ENCODE measurements at regions not wholly inside any gene's neighbourhood (a gene's known extent, or its start where the extent isn't known, plus 50 kb on each side); places are given as distances from the start of the nearest gene placed in this dataset.

GRCh38 chr3:194998417-194998816 lies 272.5 kb downstream of the XXYLT1 start:
- no peak for DNase-seq

- no peak for DNase-seq
These were observed 272.0 kb downstream of the XXYLT1 start for GRCh38 chr3:194998948-194999347.

- no peak for DNase-seq
These were observed 271.5 kb downstream of the XXYLT1 start for GRCh38 chr3:194999491-194999890.

- no peak for DNase-seq
These were observed 269.7 kb downstream of the XXYLT1 start for GRCh38 chr3:195001261-195001660.

- no peak for DNase-seq
These were observed 268.7 kb downstream of the XXYLT1 start for GRCh38 chr3:195001961-195002861.

GRCh38 chr3:195003006-195003892 lies 267.7 kb downstream of the XXYLT1 start:
- DNase-seq, result no peak

- DNase-seq, result no peak
These were observed 267.1 kb downstream of the XXYLT1 start for GRCh38 chr3:195003893-195004289.

GRCh38 chr3:195004512-195005250 lies 266.3 kb downstream of the XXYLT1 start:
- no peak for DNase-seq

GRCh38 chr3:195005251-195005620 lies 265.7 kb downstream of the XXYLT1 start:
- no peak for DNase-seq

- no peak for DNase-seq
These were observed 265.0 kb downstream of the XXYLT1 start for GRCh38 chr3:195005759-195006510.

GRCh38 chr3:195007151-195007550 lies 263.8 kb downstream of the XXYLT1 start:
- DNase-seq, result no peak

GRCh38 chr3:195007766-195008165 lies 263.2 kb downstream of the XXYLT1 start:
- DNase-seq, result no peak

GRCh38 chr3:195008816-195009215 lies 262.1 kb downstream of the XXYLT1 start:
- DNase-seq, result no peak

- no peak for DNase-seq
These were observed 261.3 kb downstream of the XXYLT1 start for GRCh38 chr3:195009616-195010015.

GRCh38 chr3:195010551-195011100 lies 260.3 kb downstream of the XXYLT1 start:
- DNase-seq, result no peak

- DNase-seq, result no peak
These were observed 259.6 kb downstream of the XXYLT1 start for GRCh38 chr3:195011231-195011834.

- no peak for DNase-seq
These were observed 258.9 kb downstream of the XXYLT1 start for GRCh38 chr3:195012100-195012499.

- DNase-seq, result no peak
These were observed 258.4 kb downstream of the XXYLT1 start for GRCh38 chr3:195012571-195012970.

GRCh38 chr3:195013411-195014361 lies 257.3 kb downstream of the XXYLT1 start:
- no peak for DNase-seq

- no peak for DNase-seq
These were observed 255.9 kb downstream of the XXYLT1 start for GRCh38 chr3:195015021-195015420.

Data from activated gamma-delta T cell (primary cell).